ENCODE measurements at regions not wholly inside any gene's neighbourhood (a gene's known extent, or its start where the extent isn't known, plus 50 kb on each side); places are given as distances from the start of the nearest gene placed in this dataset.

DNA sequence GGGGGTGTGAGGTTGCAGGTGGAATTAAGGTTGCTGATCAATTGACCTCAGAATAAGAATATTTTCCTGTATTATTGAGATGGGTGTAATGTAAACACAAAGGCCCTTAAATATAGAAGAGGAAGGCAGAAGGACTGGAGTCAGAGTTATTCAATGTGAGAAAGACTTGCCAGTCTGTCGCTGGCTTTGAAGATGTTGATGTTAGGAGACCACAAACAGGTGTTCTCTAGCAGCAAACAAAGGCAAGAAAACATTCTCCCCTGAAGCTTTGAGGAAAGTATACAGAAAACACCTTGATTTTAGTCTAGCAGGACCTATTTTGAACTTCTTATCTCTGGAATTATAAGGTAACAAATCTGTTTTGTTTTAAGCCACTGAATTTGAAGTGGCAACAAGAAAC lies 138.9 kb upstream of the PTPRK start:
- 50% methylated on average over 1 of the region's 1 CpG for whole genome bisulfite sequencing (ENCODE audit: low lambda C conversion rate, missing lambda C conversion rate)

GRCh38 chr6:128657181-128657580 lies 136.8 kb upstream of the PTPRK start:
- no peak overlapping the region for H3K27ac ChIP-seq
- H3K4me2 ChIP-seq = no peak overlapping the region
- H3K27me3 ChIP-seq = no peaks in the 10 kb centered on the region
- TF ChIP-seq EZH2 (IDR thresholded peaks at IDR 0.05; ENCODE audit: borderline replicate concordance) (no peak), CTCF (IDR thresholded peaks at IDR 0.05; ENCODE audit: poor library complexity) (no peak)
- no peak overlapping the region for H3K4me3 ChIP-seq
- no peaks in the 10 kb centered on the region for H3K9me2 ChIP-seq (replicated peaks; ENCODE audit: insufficient read depth)
- no peak for DNase-seq (ENCODE audit: low spot score)
- no peaks in the 10 kb centered on the region for H3K4me1 ChIP-seq (ENCODE audit: insufficient read depth)
- H4K20me1 ChIP-seq (ENCODE audit: insufficient read depth, poor library complexity, severe bottlenecking) = no peaks in the 10 kb centered on the region
- H2AFZ ChIP-seq = no peak overlapping the region
- no peaks in the 10 kb centered on the region for H3K36me3 ChIP-seq (replicated peaks; ENCODE audit: insufficient read depth, low read depth)
- no peaks in the 10 kb centered on the region for H3K79me2 ChIP-seq
- no peaks in the 10 kb centered on the region for H3K9me3 ChIP-seq (ENCODE audit: low read depth)

More for the DNA sequence above, 138.9 kb upstream of the PTPRK start:
- Histone ChIP-seq H3K36me3 (replicated peaks; ENCODE audit: insufficient read depth, low read depth) (no peaks in the 10 kb centered on the region), H3K9me3 (ENCODE audit: low read depth) (no peaks in the 10 kb centered on the region), H4K20me1 (ENCODE audit: insufficient read depth, poor library complexity, severe bottlenecking) (no peaks in the 10 kb centered on the region), H3K4me1 (ENCODE audit: insufficient read depth) (no peaks in the 10 kb centered on the region), H3K79me2 (no peaks in the 10 kb centered on the region), H3K27ac (no peak overlapping the region), H3K27me3 (no peaks in the 10 kb centered on the region), H2AFZ (no peak overlapping the region), H3K4me3 (no peak overlapping the region), H3K9me2 (replicated peaks; ENCODE audit: insufficient read depth) (no peaks in the 10 kb centered on the region), H3K4me2 (no peak overlapping the region)
- no peak for TF ChIP-seq EZH2phosphoT487 (IDR thresholded peaks at IDR 0.05; ENCODE audit: low read depth, severe bottlenecking, unreplicated experiment)
- TF ChIP-seq EZH2 (IDR thresholded peaks at IDR 0.05; ENCODE audit: borderline replicate concordance) = no peak
- TF ChIP-seq CTCF (IDR thresholded peaks at IDR 0.05; ENCODE audit: poor library complexity) = no peak
- DNase-seq (ENCODE audit: low spot score) = no peak

DNA sequence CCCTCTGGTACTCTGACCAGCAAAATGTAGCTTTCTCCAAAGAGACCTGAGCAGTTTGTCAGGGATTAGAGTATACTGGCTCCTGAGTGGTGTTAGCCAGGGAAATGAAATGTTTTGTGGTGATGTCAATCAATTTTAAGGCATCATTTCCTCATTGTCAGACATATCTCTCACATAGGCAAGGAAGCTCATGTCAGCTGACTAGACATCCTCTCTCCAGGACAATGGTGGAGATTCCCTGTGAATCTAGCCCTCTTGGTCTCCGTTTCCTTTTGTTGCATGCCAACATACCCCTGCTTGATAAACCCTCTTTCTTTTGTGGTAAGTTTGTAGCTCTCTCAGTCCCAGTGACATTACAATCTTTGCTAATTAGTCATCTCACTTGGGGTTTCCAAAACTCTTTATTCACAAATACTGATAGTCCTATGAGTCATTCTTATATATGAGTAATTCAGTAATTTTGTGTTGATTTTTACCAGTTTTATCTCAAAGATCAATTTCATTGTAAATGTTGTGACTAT lies 135.6 kb upstream of the PTPRK start:
- no peaks in the 10 kb centered on the region for H3K79me2 ChIP-seq
- H3K9me3 ChIP-seq (ENCODE audit: low read depth) = no peaks in the 10 kb centered on the region
- H3K4me3 ChIP-seq = no peak overlapping the region
- 70% methylated on average over 1 of the region's 1 CpG for WGBS (ENCODE audit: low lambda C conversion rate, missing lambda C conversion rate)
- no peak for TF ChIP-seq EZH2phosphoT487 (IDR thresholded peaks at IDR 0.05; ENCODE audit: low read depth, severe bottlenecking, unreplicated experiment)
- no peak for TF ChIP-seq CTCF (IDR thresholded peaks at IDR 0.05; ENCODE audit: poor library complexity)
- TF ChIP-seq EZH2 (IDR thresholded peaks at IDR 0.05; ENCODE audit: borderline replicate concordance) = no peak
- DNase-seq (ENCODE audit: low spot score) = no peak
- H2AFZ ChIP-seq = no peak overlapping the region
- H3K27ac ChIP-seq = no peak overlapping the region
- H3K9me2 ChIP-seq (replicated peaks; ENCODE audit: insufficient read depth) = no peaks in the 10 kb centered on the region
- H3K27me3 ChIP-seq = no peaks in the 10 kb centered on the region
- no peaks in the 10 kb centered on the region for H4K20me1 ChIP-seq (ENCODE audit: insufficient read depth, poor library complexity, severe bottlenecking)
- no peaks in the 10 kb centered on the region for H3K4me1 ChIP-seq (ENCODE audit: insufficient read depth)
- no peaks in the 10 kb centered on the region for H3K36me3 ChIP-seq (replicated peaks; ENCODE audit: insufficient read depth, low read depth)
- no peak overlapping the region for H3K4me2 ChIP-seq

DNA sequence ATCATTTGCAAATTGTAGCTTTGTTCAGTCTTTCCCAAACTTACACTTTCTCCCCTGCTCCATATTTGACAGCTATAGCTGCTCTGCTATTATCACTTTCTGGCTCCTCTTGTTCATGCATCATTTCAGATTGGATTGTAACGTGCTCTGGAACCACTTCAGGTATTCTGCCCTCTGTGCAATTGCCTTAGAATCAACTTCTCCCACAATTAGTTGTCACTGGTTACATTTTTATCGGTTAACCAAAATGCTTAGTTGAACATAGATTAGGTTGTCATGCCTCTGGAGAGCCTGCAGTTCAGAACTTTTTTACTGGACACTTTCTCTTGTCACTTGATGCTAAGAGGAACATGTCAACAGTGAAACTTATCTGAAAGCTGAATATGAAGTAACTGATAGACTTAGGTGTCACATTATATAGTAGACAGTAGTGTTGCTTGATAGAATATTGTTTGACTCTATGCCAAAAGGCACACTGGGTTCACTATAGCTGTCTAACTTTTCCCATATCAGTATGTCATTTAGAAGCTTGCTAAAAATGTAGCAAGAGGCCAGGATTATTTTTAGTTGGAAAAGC lies 127.7 kb upstream of the PTPRK start:
- Histone ChIP-seq H3K9me3 (ENCODE audit: low read depth) (no peaks in the 10 kb centered on the region), H3K79me2 (no peaks in the 10 kb centered on the region), H3K4me2 (no peak overlapping the region), H3K4me1 (ENCODE audit: insufficient read depth) (no peaks in the 10 kb centered on the region), H3K36me3 (replicated peaks; ENCODE audit: insufficient read depth, low read depth) (no peaks in the 10 kb centered on the region), H2AFZ (no peak overlapping the region), H4K20me1 (ENCODE audit: insufficient read depth, poor library complexity, severe bottlenecking) (no peaks in the 10 kb centered on the region), H3K27ac (no peak overlapping the region), H3K27me3 (no peaks in the 10 kb centered on the region), H3K9me2 (replicated peaks; ENCODE audit: insufficient read depth) (no peaks in the 10 kb centered on the region), H3K4me3 (no peak overlapping the region)
- 91% methylated on average over 2 of the region's 2 CpGs for WGBS (ENCODE audit: low lambda C conversion rate, missing lambda C conversion rate)
- DNase-seq (ENCODE audit: low spot score) = no peak
- TF ChIP-seq EZH2phosphoT487 (IDR thresholded peaks at IDR 0.05; ENCODE audit: low read depth, severe bottlenecking, unreplicated experiment) (no peak), CTCF (IDR thresholded peaks at IDR 0.05; ENCODE audit: poor library complexity) (no peak)
